ENCODE measurements at regions not wholly inside any gene's neighbourhood (a gene's known extent, or its start where the extent isn't known, plus 50 kb on each side); places are given as distances from the start of the nearest gene placed in this dataset.

DNA sequence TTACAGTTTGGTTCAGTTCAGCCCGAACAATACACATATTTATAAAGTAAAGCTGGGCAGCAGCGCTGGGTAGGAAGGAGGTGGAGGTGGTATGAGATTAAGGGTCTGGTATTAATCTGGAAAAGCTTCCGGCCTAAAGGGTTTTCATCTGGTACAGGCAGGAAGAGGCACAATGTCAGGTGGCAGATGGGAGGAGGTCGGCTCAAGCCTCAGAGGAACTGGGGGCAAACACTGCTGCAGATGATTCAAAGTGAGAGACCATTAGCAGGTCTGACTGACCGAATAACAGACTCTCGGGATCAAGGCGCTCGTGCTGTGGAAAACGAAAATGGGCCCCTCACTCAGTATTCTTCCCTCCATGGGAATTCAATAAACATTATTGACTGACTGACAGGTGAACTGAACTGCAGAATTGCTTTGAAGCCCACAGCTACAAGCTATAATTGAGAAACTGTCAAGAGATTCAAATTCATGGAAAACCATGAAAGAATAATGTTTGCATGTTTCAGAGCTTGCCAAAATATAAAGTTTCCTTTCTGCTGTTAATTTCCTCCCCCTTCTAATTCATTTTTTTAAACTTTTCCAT is 75.3 kb downstream of the TMEM167A start:
- TF ChIP-seq, protein P1, sequence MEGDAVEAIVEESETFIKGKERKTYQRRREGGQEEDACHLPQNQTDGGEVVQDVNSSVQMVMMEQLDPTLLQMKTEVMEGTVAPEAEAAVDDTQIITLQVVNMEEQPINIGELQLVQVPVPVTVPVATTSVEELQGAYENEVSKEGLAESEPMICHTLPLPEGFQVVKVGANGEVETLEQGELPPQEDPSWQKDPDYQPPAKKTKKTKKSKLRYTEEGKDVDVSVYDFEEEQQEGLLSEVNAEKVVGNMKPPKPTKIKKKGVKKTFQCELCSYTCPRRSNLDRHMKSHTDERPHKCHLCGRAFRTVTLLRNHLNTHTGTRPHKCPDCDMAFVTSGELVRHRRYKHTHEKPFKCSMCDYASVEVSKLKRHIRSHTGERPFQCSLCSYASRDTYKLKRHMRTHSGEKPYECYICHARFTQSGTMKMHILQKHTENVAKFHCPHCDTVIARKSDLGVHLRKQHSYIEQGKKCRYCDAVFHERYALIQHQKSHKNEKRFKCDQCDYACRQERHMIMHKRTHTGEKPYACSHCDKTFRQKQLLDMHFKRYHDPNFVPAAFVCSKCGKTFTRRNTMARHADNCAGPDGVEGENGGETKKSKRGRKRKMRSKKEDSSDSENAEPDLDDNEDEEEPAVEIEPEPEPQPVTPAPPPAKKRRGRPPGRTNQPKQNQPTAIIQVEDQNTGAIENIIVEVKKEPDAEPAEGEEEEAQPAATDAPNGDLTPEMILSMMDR (IDR thresholded peaks at IDR 0.05; ENCODE audit: insufficient read depth, low read depth, low read length) = no peak
- H3K4me3 ChIP-seq (ENCODE audit: low read depth, low read length) = no peak overlapping the region
- DNase-seq (ENCODE audit: low read depth) = no peak

GRCh38 chr5:83000922-83001321 is 76.3 kb downstream of the TMEM167A start:
- DNase-seq (ENCODE audit: low read depth) = peak; percentile 42
- no peak overlapping the region for H3K4me3 ChIP-seq (ENCODE audit: low read depth, low read length)
- TF ChIP-seq, protein P1 (IDR thresholded peaks at IDR 0.05; ENCODE audit: insufficient read depth, low read depth, low read length) = no peak

GRCh38 chr5:83000428-83000827 is 76.8 kb downstream of the TMEM167A start:
- TF ChIP-seq, protein P1 (IDR thresholded peaks at IDR 0.05; ENCODE audit: insufficient read depth, low read depth, low read length) = no peak
- no peak overlapping the region for H3K4me3 ChIP-seq (ENCODE audit: low read depth, low read length)
- peak; percentile 35 for DNase-seq (ENCODE audit: low read depth)

DNA sequence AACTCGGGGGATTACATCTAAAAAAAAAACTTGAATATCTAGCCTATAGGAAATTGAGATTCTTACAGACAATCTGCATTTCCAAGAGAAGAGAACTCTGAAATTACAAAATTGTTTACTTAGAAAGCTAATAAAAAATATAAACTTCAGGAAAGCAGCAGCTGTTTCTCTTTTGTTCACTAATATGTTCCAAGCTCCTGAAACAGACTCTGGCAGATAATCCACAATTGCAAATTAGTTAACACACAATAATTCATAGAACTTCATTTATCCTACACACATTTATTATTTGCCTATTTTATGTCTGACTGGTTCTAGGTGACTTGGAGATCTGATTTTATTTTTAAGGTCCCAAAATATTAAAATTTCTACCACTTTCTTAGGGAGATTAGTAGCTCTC is 83.8 kb downstream of the TMEM167A start:
- no peak overlapping the region for H3K4me3 ChIP-seq (ENCODE audit: low read depth, low read length)
- TF ChIP-seq, protein P1 (IDR thresholded peaks at IDR 0.05; ENCODE audit: insufficient read depth, low read depth, low read length) = no peak
- no peak for DNase-seq (ENCODE audit: low read depth)

DNA sequence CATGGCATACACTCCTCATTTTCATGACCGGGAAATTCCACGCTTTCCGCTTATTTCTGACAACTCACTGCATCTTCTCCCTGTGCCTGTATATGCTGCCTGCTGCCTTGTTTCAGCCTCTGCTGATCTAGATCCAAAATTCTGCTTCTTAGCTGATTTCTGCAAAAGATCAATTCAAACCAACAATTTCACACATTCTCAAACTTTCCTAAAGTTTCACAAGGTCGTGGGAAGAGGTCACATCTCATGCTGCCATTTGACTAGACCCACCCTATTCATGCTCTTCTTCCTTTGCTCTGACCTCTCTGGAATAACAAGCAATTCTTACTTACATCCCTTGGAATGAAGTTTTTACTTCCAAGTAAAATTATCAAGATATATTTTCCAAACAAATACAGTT is 84.5 kb downstream of the TMEM167A start:
- no peak for DNase-seq (ENCODE audit: low read depth)
- TF ChIP-seq, protein P1 (IDR thresholded peaks at IDR 0.05; ENCODE audit: insufficient read depth, low read depth, low read length) = no peak
- no peak overlapping the region for H3K4me3 ChIP-seq (ENCODE audit: low read depth, low read length)

GRCh38 chr5:82991678-82992323 is 85.4 kb downstream of the TMEM167A start:
- TF ChIP-seq, protein P1 (IDR thresholded peaks at IDR 0.05; ENCODE audit: insufficient read depth, low read depth, low read length) = no peak
- DNase-seq (ENCODE audit: low read depth) = peak; percentile 14
- H3K4me3 ChIP-seq (ENCODE audit: low read depth, low read length) = no peak overlapping the region
